ENCODE measurements at regions not wholly inside any gene's neighbourhood (a gene's known extent, or its start where the extent isn't known, plus 50 kb on each side); places are given as distances from the start of the nearest gene placed in this dataset.

GRCh38 chr1:40922969-40923368, 56.5 kb upstream of the CTPS1 start:
- Histone ChIP-seq H3K4me3 (ENCODE audit: control insufficient read depth in 1 of 7, extremely low read depth in 1 of 7, insufficient read depth in 4 of 7, low read depth in 2 of 7, low read length in 6 of 7) (no peak overlapping the region), H3K4me1 (ENCODE audit: control extremely low read depth in 1 of 4, control insufficient read depth in 4 of 4, insufficient read depth in 4 of 4, low read length in 3 of 4) (no peaks in the 10 kb centered on the region), H3K9me3 (ENCODE audit: control extremely low read depth in 1 of 5, control insufficient read depth in 4 of 5, insufficient read depth in 2 of 5, low read depth in 1 of 5, low read length in 4 of 5) (no peaks in the 10 kb centered on the region), H3K27ac (ENCODE audit: insufficient read depth in 1 of 2, low read depth in 1 of 2, low read length in 2 of 2, poor library complexity in 1 of 2, severe bottlenecking in 2 of 2) (no peak overlapping the region), H3K36me3 (ENCODE audit: control insufficient read depth in 4 of 4, insufficient read depth in 4 of 4, low read length in 3 of 4) (no peaks in the 10 kb centered on the region), H3K27me3 (replicated peaks in 2 of 5; ENCODE audit: control insufficient read depth in 4 of 5, insufficient read depth in 5 of 5, low read length in 4 of 5) (peaks cover 0 to 2% (median 0%) of the 10 kb centered on the region in 5 experiments)
- WGBS (ENCODE audit: insufficient coverage): 99% methylated on average over 10 of the region's 11 CpGs
- no peak for DNase-seq
- ChIA-PET CTCF (interaction anchor here (0.5 to 0.6 kb wide), 2 partner anchors 138 to 287 kb away, joined by 3 read pairs; no protein-coding TSS in a partner anchor), POLR2A (no interaction called here)

DNA sequence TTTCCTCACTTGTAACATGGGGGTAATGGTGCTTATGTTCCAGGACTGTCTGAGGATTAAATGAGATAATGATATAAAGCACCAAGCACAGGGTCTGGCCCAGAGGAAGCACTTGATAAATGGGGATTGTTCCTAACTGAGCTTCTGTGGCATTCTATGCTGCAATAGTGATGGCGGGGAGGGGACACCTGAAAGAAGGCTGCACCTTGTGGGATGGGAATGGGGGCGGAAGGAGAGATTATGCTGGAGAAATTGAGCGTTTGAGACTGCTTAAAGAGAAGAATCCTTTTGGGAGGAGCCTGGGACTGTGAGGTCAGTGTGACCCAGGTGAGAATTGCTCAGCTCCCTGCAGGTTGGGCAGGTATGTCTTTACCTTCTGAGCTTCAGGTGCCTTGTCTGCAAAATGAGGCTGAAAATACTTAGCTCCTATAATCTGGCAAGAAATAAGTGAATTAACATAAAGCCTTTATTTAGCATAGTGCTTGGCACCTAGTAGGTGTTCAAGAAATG, 55.9 kb upstream of the CTPS1 start:
- DNase-seq: no peak
- Histone ChIP-seq H3K27me3 (replicated peaks in 2 of 5; ENCODE audit: control insufficient read depth in 4 of 5, insufficient read depth in 5 of 5, low read length in 4 of 5) (peaks cover 0 to 2% (median 0%) of the 10 kb centered on the region in 5 experiments), H3K9me3 (ENCODE audit: control extremely low read depth in 1 of 5, control insufficient read depth in 4 of 5, insufficient read depth in 2 of 5, low read depth in 1 of 5, low read length in 4 of 5) (no peaks in the 10 kb centered on the region), H3K4me3 (ENCODE audit: control insufficient read depth in 1 of 7, extremely low read depth in 1 of 7, insufficient read depth in 4 of 7, low read depth in 2 of 7, low read length in 6 of 7) (no peak overlapping the region), H3K4me1 (ENCODE audit: control extremely low read depth in 1 of 4, control insufficient read depth in 4 of 4, insufficient read depth in 4 of 4, low read length in 3 of 4) (no peaks in the 10 kb centered on the region), H3K36me3 (ENCODE audit: control insufficient read depth in 4 of 4, insufficient read depth in 4 of 4, low read length in 3 of 4) (no peaks in the 10 kb centered on the region), H3K27ac (ENCODE audit: insufficient read depth in 1 of 2, low read depth in 1 of 2, low read length in 2 of 2, poor library complexity in 1 of 2, severe bottlenecking in 2 of 2) (no peak overlapping the region)
- 94% methylated on average over 3 of the region's 3 CpGs for WGBS (ENCODE audit: insufficient coverage)
- ChIA-PET CTCF (interaction anchor here (0.5 to 1.2 kb wide), 3 partner anchors 17 to 287 kb away, joined by 3 read pairs; no protein-coding TSS in a partner anchor), POLR2A (no interaction called here)

DNA sequence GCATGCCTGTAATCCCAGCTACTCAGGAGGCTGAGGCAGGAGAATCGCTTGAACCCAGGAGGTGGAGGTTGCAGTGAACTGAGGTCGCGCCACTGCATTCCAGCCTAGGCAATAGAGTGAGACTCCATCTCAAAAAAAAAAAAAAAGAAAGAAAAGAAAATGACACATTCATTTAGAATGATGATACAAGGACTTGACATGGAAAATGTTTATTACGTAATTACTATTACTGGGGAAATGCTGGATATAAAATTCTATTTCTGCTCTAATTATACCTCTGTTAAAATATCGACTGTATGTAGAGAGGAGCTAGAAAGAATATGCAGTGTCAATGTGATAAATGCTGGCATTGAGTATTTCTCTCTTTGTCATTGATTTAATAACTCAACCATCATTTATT, 54.7 kb upstream of the CTPS1 start:
- Histone ChIP-seq H3K9me3 (ENCODE audit: control extremely low read depth in 1 of 5, control insufficient read depth in 4 of 5, insufficient read depth in 2 of 5, low read depth in 1 of 5, low read length in 4 of 5) (no peaks in the 10 kb centered on the region), H3K27ac (ENCODE audit: insufficient read depth in 1 of 2, low read depth in 1 of 2, low read length in 2 of 2, poor library complexity in 1 of 2, severe bottlenecking in 2 of 2) (no peak overlapping the region), H3K4me3 (ENCODE audit: control insufficient read depth in 1 of 7, extremely low read depth in 1 of 7, insufficient read depth in 4 of 7, low read depth in 2 of 7, low read length in 6 of 7) (no peak overlapping the region), H3K36me3 (ENCODE audit: control insufficient read depth in 4 of 4, insufficient read depth in 4 of 4, low read length in 3 of 4) (no peaks in the 10 kb centered on the region), H3K4me1 (ENCODE audit: control extremely low read depth in 1 of 4, control insufficient read depth in 4 of 4, insufficient read depth in 4 of 4, low read length in 3 of 4) (no peaks in the 10 kb centered on the region), H3K27me3 (replicated peaks in 2 of 5; ENCODE audit: control insufficient read depth in 4 of 5, insufficient read depth in 5 of 5, low read length in 4 of 5) (peaks cover 0 to 2% (median 0%) of the 10 kb centered on the region in 5 experiments)
- no CpG with 5 or more reads among the region's 5 CpGs for WGBS (ENCODE audit: insufficient coverage)
- no peak for DNase-seq
- ChIA-PET CTCF (interaction anchor here (1.2 to 1.3 kb wide), 2 partner anchors 18 to 25 kb away, joined by 3 read pairs; no protein-coding TSS in a partner anchor), POLR2A (no interaction called here)

DNA sequence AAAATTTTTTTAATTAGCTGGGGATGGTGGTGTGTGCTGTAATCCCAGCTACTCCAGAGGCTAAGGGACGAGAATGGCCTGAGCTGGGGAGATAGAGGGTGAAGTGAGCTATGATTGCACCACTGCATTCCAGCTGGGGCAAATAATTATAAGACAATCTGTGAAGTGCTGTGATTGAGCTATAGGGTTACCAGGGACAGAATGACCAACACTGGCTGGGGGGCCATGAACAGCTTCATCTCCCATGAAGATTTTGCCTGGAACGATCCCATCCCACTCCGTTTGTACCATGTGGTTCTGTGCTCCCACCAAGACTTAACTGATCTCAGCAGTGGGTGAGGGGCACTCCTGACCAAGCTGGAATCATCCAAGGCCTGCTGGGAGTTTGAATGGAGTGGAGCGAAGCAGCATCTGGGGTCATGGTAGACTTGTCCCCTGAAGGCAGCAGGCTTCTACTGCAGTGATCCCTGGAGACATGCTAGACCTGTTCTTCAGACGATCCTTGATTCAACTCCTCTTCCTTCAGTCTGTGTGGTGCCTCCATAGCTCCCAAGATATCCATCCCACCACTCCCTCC, 53.6 kb upstream of the CTPS1 start:
- DNase-seq: no peak
- peaks cover 0 to 2% (median 0%) of the 10 kb centered on the region in 5 experiments for H3K27me3 ChIP-seq (replicated peaks in 2 of 5; ENCODE audit: control insufficient read depth in 4 of 5, insufficient read depth in 5 of 5, low read length in 4 of 5)
- whole genome bisulfite sequencing (ENCODE audit: insufficient coverage): 97% methylated on average over 4 of the region's 5 CpGs
- H3K9me3 ChIP-seq (ENCODE audit: control extremely low read depth in 1 of 5, control insufficient read depth in 4 of 5, insufficient read depth in 2 of 5, low read depth in 1 of 5, low read length in 4 of 5): no peaks in the 10 kb centered on the region
- ChIA-PET CTCF (interaction anchor here (0.7 to 1.3 kb wide), 2 partner anchors 24 to 116 kb away, joined by 3 read pairs; no protein-coding TSS in a partner anchor), POLR2A (no interaction called here)
- H3K36me3 ChIP-seq (ENCODE audit: control insufficient read depth in 4 of 4, insufficient read depth in 4 of 4, low read length in 3 of 4): no peaks in the 10 kb centered on the region
- no peaks in the 10 kb centered on the region for H3K4me1 ChIP-seq (ENCODE audit: control extremely low read depth in 1 of 4, control insufficient read depth in 4 of 4, insufficient read depth in 4 of 4, low read length in 3 of 4)
- H3K27ac ChIP-seq (ENCODE audit: insufficient read depth in 1 of 2, low read depth in 1 of 2, low read length in 2 of 2, poor library complexity in 1 of 2, severe bottlenecking in 2 of 2): no peak overlapping the region
- no peak overlapping the region for H3K4me3 ChIP-seq (ENCODE audit: control insufficient read depth in 1 of 7, extremely low read depth in 1 of 7, insufficient read depth in 4 of 7, low read depth in 2 of 7, low read length in 6 of 7)

DNA sequence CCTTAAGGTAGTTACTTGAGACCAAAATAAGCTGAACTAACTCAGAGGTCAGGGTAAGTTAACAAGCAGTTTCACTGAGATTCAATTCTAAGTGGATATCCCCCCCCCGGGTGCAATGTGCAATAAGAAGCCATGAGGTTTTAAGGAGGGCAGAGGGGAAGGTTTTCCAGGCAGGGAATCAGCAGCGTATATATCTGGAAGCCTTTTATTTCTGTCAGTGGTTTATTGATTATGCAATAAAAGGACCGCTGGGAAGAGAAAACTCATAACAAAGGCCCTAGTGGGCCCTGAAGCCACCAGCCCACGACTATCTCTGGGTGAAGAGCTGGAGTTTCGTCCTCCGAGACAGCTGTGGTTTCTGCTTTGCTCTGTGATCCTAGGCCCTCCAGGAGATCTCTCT, 53.1 kb upstream of the CTPS1 start:
- no peak overlapping the region for H3K27ac ChIP-seq (ENCODE audit: insufficient read depth in 1 of 2, low read depth in 1 of 2, low read length in 2 of 2, poor library complexity in 1 of 2, severe bottlenecking in 2 of 2)
- CTCF ChIA-PET: interaction anchor here (0.7 kb wide), 1 partner anchor 44 kb away, joined by 4 read pairs; no protein-coding TSS in a partner anchor

GRCh38 chr1:40927781-40928180, 51.7 kb upstream of the CTPS1 start:
- no peaks in the 10 kb centered on the region for H3K9me3 ChIP-seq (ENCODE audit: control extremely low read depth in 1 of 5, control insufficient read depth in 4 of 5, insufficient read depth in 2 of 5, low read depth in 1 of 5, low read length in 4 of 5)
- 100% methylated on average over 4 of the region's 4 CpGs for WGBS (ENCODE audit: insufficient coverage)
- CTCF ChIA-PET: no interaction called here

More for the DNA sequence above, 53.1 kb upstream of the CTPS1 start:
- peaks cover 0 to 2% (median 0%) of the 10 kb centered on the region in 5 experiments for H3K27me3 ChIP-seq (replicated peaks in 2 of 5; ENCODE audit: control insufficient read depth in 4 of 5, insufficient read depth in 5 of 5, low read length in 4 of 5)
- WGBS (ENCODE audit: insufficient coverage): 85% methylated on average over 4 of the region's 6 CpGs
- H3K36me3 ChIP-seq (ENCODE audit: control insufficient read depth in 4 of 4, insufficient read depth in 4 of 4, low read length in 3 of 4): no peaks in the 10 kb centered on the region
- DNase-seq: no peak
- no peak overlapping the region for H3K4me3 ChIP-seq (ENCODE audit: control insufficient read depth in 1 of 7, extremely low read depth in 1 of 7, insufficient read depth in 4 of 7, low read depth in 2 of 7, low read length in 6 of 7)
- POLR2A ChIA-PET: no interaction called here
- no peaks in the 10 kb centered on the region for H3K4me1 ChIP-seq (ENCODE audit: control extremely low read depth in 1 of 4, control insufficient read depth in 4 of 4, insufficient read depth in 4 of 4, low read length in 3 of 4)
- H3K9me3 ChIP-seq (ENCODE audit: control extremely low read depth in 1 of 5, control insufficient read depth in 4 of 5, insufficient read depth in 2 of 5, low read depth in 1 of 5, low read length in 4 of 5): no peaks in the 10 kb centered on the region

DNA sequence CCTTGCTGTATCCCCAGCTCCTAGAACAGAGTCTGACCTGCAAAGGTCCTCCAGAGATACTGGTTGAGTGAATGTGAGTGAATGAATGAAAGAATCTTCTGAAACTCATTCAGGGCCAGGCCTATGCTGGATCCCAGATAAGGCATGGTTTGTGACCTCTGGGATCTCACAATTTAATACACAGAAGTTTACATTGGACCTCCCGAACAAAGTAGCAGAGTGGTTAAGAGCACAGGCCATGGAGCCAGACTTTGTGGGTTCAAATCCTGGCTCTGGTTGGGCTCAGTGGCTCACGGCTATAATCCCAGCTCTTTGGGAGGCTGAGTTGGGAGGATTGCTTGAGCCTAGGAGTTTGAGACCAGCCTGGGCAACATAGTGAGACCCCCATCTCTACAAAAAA, 50.8 kb upstream of the CTPS1 start:
- DNase-seq: no peak

More at GRCh38 chr1:40927781-40928180, 51.7 kb upstream of the CTPS1 start:
- no peak overlapping the region for H3K27ac ChIP-seq (ENCODE audit: insufficient read depth in 1 of 2, low read depth in 1 of 2, low read length in 2 of 2, poor library complexity in 1 of 2, severe bottlenecking in 2 of 2)
- POLR2A ChIA-PET: no interaction called here
- peaks cover 0 to 2% (median 0%) of the 10 kb centered on the region in 5 experiments for H3K27me3 ChIP-seq (replicated peaks in 2 of 5; ENCODE audit: control insufficient read depth in 4 of 5, insufficient read depth in 5 of 5, low read length in 4 of 5)
- no peak for DNase-seq
- no peaks in the 10 kb centered on the region for H3K36me3 ChIP-seq (ENCODE audit: control insufficient read depth in 4 of 4, insufficient read depth in 4 of 4, low read length in 3 of 4)
- no peak overlapping the region for H3K4me3 ChIP-seq (ENCODE audit: control insufficient read depth in 1 of 7, extremely low read depth in 1 of 7, insufficient read depth in 4 of 7, low read depth in 2 of 7, low read length in 6 of 7)
- peaks cover 0 to 3% (median 0%) of the 10 kb centered on the region in 4 experiments for H3K4me1 ChIP-seq (ENCODE audit: control extremely low read depth in 1 of 4, control insufficient read depth in 4 of 4, insufficient read depth in 4 of 4, low read length in 3 of 4)

More for the DNA sequence above, 50.8 kb upstream of the CTPS1 start:
- 100% methylated on average over 1 of the region's 2 CpGs for WGBS (ENCODE audit: insufficient coverage)
- ChIA-PET POLR2A (no interaction called here), CTCF (interaction anchor here (0.9 to 1.6 kb wide), 2 partner anchors 11 to 24 kb away, joined by 3 to 5 read pairs; no protein-coding TSS in a partner anchor)
- Histone ChIP-seq H3K4me3 (ENCODE audit: control insufficient read depth in 1 of 7, extremely low read depth in 1 of 7, insufficient read depth in 4 of 7, low read depth in 2 of 7, low read length in 6 of 7) (no peak overlapping the region), H3K4me1 (ENCODE audit: control extremely low read depth in 1 of 4, control insufficient read depth in 4 of 4, insufficient read depth in 4 of 4, low read length in 3 of 4) (peaks cover 0 to 3% (median 0%) of the 10 kb centered on the region in 4 experiments), H3K36me3 (ENCODE audit: control insufficient read depth in 4 of 4, insufficient read depth in 4 of 4, low read length in 3 of 4) (no peaks in the 10 kb centered on the region), H3K27me3 (replicated peaks in 2 of 5; ENCODE audit: control insufficient read depth in 4 of 5, insufficient read depth in 5 of 5, low read length in 4 of 5) (no peaks in the 10 kb centered on the region), H3K27ac (ENCODE audit: insufficient read depth in 1 of 2, low read depth in 1 of 2, low read length in 2 of 2, poor library complexity in 1 of 2, severe bottlenecking in 2 of 2) (no peak overlapping the region), H3K9me3 (ENCODE audit: control extremely low read depth in 1 of 5, control insufficient read depth in 4 of 5, insufficient read depth in 2 of 5, low read depth in 1 of 5, low read length in 4 of 5) (peaks cover 0 to 3% (median 0%) of the 10 kb centered on the region in 5 experiments)
